Muscle of leg (tissue), 3 donors: ENCODE measurements at regions not wholly inside any gene's neighbourhood (a gene's known extent, or its start where the extent isn't known, plus 50 kb on each side); places are given as distances from the start of the nearest gene placed in this dataset.
A peak's percentile ranks its signal among the peaks of the same experiment; 100 is the strongest.

Experiments used
- DNase-seq: peaks from one replicate; pipeline ENCODE4 v3.0.0; 2013
- H3K27ac ChIP-seq: one replicate; pipeline ENCODE4 v1.5.1; 2013; ENCODE audit warnings: mild to moderate bottlenecking, low read length, control low read depth
- H3K27me3 ChIP-seq: one replicate; pipeline ENCODE4 v1.6.1; 2013; ENCODE audit warnings: low read length; ENCODE audit not compliant: control insufficient read depth, insufficient read depth
- H3K36me3 ChIP-seq: one replicate; pipeline ENCODE4 v1.6.1; 2013; ENCODE audit warnings: low read length; ENCODE audit not compliant: control insufficient read depth, insufficient read depth
- H3K4me1 ChIP-seq: one replicate; pipeline ENCODE4 v1.6.1; 2013; ENCODE audit warnings: low read length; ENCODE audit not compliant: control insufficient read depth, insufficient read depth
- H3K4me3 ChIP-seq: one replicate; pipeline ENCODE4 v1.5.1; 2013; ENCODE audit warnings: low read length, control low read depth
- H3K9me3 ChIP-seq: replicated peaks from 2 replicates; pipeline ENCODE4 v1.6.1; 2013; ENCODE audit warnings: low read depth, low read length; ENCODE audit not compliant: control insufficient read depth
- WGBS: methylation state at CpG from one replicate; pipeline ENCODE4 v1.1.5; 2013; ENCODE audit warnings: missing lambda C conversion rate; ENCODE audit not compliant: insufficient coverage; 5-methylcytosine and 5-hydroxymethylcytosine counted together

DNA sequence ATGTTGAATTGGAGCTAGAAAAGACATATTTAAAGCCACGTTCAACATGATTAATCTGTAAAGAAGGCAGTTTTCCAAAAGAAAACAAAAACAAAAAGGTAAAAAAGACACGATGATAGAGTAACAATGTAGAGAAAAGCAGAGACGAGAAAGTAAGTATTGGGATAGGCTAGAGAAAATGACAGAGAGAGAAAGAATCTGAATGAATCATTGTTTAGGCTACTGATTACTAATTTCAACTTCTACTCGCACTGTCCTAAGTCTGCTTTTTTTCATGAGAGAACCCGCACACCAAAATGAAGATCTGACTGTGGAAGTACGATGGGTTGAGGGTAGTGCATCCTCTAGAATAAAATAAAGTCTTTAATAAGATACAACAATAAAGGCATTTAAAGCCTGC, 1599.2 kb upstream of the TMEFF2 start:
- no peaks in the 10 kb centered on the region for H3K4me1 ChIP-seq
- H3K9me3 ChIP-seq, result no peaks in the 10 kb centered on the region
- H3K4me3 ChIP-seq, result no peak overlapping the region
- H3K36me3 ChIP-seq, result no peaks in the 10 kb centered on the region
- H3K27me3 ChIP-seq, result no peaks in the 10 kb centered on the region
- DNase-seq, result no peak
- WGBS, result no CpG with 5 or more reads among the region's 6 CpGs
- no peak overlapping the region for H3K27ac ChIP-seq

DNA sequence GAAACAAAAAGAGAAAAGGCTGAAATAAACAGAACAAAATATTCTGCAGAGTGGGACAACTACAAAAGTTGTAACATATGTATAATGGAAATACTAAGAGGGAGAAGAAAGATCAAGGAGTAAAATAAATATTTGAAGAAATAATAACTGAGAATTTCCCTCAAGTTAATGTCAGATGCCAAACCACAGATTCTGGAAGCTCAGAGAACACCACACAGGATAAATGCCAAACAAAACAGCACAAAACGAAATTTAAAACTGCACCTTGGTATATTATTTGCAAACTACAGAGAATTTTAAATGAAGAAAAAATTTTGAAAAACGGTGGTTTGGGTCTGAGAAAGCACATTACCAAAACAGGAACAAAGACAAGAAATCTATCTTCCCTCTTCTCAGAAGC, 1588.9 kb upstream of the TMEFF2 start:
- Histone ChIP-seq H3K4me3 (no peak overlapping the region), H3K27me3 (no peaks in the 10 kb centered on the region), H3K27ac (no peak overlapping the region), H3K4me1 (no peaks in the 10 kb centered on the region), H3K36me3 (no peaks in the 10 kb centered on the region), H3K9me3 (no peaks in the 10 kb centered on the region)
- WGBS, result no CpG with 5 or more reads among the region's 2 CpGs
- no peak for DNase-seq

DNA sequence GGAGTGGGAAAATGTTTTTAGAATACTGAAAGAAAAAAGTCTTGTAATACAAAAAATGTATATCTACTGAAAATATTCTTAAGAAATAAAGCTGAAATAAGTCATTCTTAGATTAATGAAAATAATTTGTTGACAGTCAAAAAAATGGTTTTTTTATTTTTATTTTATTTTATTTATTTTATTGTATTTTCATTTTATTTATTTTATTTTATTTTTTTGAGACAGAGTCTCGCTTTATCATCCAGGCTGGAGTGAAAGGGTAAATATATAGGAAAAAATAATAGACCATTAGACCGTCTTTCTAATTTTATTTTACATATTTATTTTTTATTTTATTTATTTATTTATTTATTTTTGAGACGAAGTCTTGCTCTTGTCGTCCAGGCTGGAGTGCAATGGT, 1583.6 kb upstream of the TMEFF2 start:
- Histone ChIP-seq H3K27me3 (no peaks in the 10 kb centered on the region), H3K9me3 (no peaks in the 10 kb centered on the region), H3K4me1 (no peaks in the 10 kb centered on the region), H3K36me3 (no peaks in the 10 kb centered on the region), H3K4me3 (no peak overlapping the region), H3K27ac (no peak overlapping the region)
- WGBS, result 90% methylated on average over 2 of the region's 4 CpGs
- no peak for DNase-seq

DNA sequence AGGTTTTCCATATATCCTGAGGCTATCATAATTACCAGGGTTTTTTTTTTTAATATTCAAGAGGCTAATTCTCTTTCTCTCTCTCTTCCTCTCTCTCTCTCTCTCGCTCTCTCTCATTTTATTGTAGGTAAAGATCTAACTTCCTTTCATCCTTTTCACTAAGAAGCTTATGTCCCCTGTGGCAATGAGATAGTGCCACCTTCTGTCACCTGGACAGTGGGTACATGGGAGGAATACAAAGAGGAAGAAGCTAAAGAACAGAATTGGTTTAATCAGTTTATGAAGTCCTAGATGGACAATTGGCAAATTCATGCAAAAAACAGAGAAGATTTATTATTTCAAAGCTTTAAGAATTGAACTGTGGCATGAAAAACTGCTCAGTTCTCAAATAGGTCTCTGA, 1582.3 kb upstream of the TMEFF2 start:
- no peaks in the 10 kb centered on the region for H3K36me3 ChIP-seq
- DNase-seq, result no peak
- no CpG with 5 or more reads among the region's 1 CpG for WGBS
- no peaks in the 10 kb centered on the region for H3K9me3 ChIP-seq
- no peak overlapping the region for H3K27ac ChIP-seq
- no peaks in the 10 kb centered on the region for H3K27me3 ChIP-seq
- H3K4me1 ChIP-seq, result no peaks in the 10 kb centered on the region
- H3K4me3 ChIP-seq, result no peak overlapping the region

DNA sequence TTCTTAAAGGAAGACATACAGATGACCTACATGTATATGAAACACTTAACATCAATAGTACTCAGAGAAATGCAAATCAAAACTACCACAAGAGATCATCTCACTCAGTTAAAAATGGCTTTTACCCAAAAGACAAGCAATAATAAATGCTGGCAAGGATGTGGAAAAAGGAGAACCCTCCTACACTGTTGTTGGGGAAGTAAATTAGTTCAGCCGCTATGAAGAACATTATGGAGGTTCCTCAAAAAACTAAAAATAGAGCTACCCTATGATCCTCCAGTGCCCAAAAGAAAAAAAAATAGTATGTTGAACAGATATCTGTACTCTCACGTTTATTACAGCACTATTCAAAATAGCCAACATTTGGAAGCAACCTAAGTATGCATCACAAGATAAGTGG, 1579.4 kb upstream of the TMEFF2 start:
- H3K36me3 ChIP-seq, result no peaks in the 10 kb centered on the region
- no CpG with 5 or more reads among the region's 2 CpGs for WGBS

DNA sequence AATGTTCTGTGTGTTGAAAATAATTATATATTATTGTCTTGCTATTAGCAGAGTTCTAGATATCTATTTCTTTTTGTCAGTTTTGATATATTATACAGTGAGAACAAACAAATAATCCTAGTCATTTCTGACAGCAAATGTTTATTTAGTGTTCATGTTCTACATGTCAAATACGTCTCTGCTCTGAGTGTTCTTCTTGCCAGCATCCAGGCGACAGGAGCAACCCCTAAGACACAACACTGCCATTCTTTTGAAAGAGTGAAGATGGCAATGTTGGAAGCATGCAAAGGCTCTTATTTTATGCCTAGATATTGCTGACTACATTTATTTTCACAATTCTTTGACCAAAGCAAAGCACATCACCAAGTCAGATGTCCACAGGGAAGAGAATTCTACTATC, 1556.6 kb upstream of the TMEFF2 start:
- no CpG with 5 or more reads among the region's 2 CpGs for WGBS
- H3K4me1 ChIP-seq, result no peaks in the 10 kb centered on the region
- no peak for DNase-seq
- H3K4me3 ChIP-seq, result no peak overlapping the region
- H3K36me3 ChIP-seq, result no peaks in the 10 kb centered on the region
- H3K27ac ChIP-seq, result no peak overlapping the region
- H3K27me3 ChIP-seq, result no peaks in the 10 kb centered on the region
- no peaks in the 10 kb centered on the region for H3K9me3 ChIP-seq

More for the DNA sequence above, 1579.4 kb upstream of the TMEFF2 start:
- no peak overlapping the region for H3K4me3 ChIP-seq
- H3K27ac ChIP-seq, result no peak overlapping the region
- H3K4me1 ChIP-seq, result no peaks in the 10 kb centered on the region
- H3K9me3 ChIP-seq, result no peaks in the 10 kb centered on the region
- no peaks in the 10 kb centered on the region for H3K27me3 ChIP-seq
- DNase-seq, result peak; percentile 9

DNA sequence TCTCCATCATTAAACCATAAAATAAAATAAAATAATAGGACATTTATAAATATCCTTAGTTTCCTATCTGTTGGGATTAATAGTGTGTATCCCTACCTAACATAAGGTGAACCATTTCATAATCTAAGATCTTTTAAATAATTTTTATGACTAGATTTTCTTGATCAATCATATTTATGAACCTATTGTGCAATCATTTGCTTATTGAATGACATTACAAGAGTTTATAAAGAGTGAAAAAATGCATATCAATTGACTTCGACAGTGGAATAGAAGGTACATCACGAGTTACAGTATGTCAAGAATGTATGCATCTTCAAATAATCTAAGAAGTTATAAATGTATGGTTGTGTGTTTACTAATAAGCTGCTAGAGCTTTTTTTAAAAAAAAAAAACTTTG, 1554.8 kb upstream of the TMEFF2 start:
- no CpG with 5 or more reads among the region's 2 CpGs for WGBS
- no peaks in the 10 kb centered on the region for H3K27me3 ChIP-seq
- no peak overlapping the region for H3K27ac ChIP-seq
- DNase-seq, result no peak
- H3K4me1 ChIP-seq, result no peaks in the 10 kb centered on the region
- H3K4me3 ChIP-seq, result no peak overlapping the region
- no peaks in the 10 kb centered on the region for H3K9me3 ChIP-seq
- no peaks in the 10 kb centered on the region for H3K36me3 ChIP-seq

DNA sequence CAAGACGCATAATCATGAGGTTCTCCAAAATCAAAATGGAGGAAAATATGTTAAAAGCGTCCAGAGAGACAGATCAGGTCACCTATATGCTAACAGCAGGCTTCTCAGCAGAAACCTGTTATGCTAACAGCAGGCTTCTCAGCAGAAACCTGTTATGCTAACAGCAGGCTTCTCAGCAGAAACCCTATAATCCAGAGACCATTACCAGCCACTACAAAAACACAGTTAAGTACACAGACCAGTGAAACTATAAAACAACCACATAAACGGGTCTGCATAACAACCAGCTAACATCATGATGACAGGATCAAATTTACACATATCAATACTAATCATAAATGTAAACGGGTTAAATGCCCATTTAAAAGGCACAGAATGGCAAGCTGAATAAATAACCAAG, 1548.4 kb upstream of the TMEFF2 start:
- Histone ChIP-seq H3K4me3 (no peak overlapping the region), H3K27me3 (no peaks in the 10 kb centered on the region), H3K9me3 (peaks cover 2% of the 10 kb centered on the region), H3K36me3 (no peaks in the 10 kb centered on the region), H3K27ac (no peak overlapping the region), H3K4me1 (no peaks in the 10 kb centered on the region)
- WGBS, result 33% methylated on average over 1 of the region's 4 CpGs
- DNase-seq, result no peak

DNA sequence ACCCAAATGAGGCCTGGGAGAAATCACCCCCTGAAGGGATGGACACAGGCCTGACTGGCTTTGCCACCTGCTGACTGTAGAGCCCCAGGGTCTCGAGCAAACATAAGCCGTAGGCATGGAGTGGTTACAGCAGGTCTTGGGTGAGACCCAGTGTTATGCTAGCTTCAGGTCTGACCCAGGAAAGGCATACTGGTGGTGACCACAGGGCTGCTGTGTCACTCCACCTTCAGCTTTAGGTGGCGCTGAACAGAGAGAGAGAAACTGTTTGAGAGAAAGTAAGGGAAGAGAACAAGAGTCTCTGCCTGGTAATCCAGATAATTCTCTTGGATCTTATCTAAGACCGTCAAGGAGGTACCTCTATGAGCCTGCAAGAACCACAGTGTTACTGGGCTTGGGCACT, 1544.2 kb upstream of the TMEFF2 start:
- H3K27me3 ChIP-seq, result no peaks in the 10 kb centered on the region
- WGBS, result 86% methylated on average over 4 of the region's 4 CpGs
- H3K4me3 ChIP-seq, result no peak overlapping the region
- H3K36me3 ChIP-seq, result no peaks in the 10 kb centered on the region
- H3K9me3 ChIP-seq, result peaks cover 2% of the 10 kb centered on the region
- H3K4me1 ChIP-seq, result no peaks in the 10 kb centered on the region
- no peak overlapping the region for H3K27ac ChIP-seq
- no peak for DNase-seq

DNA sequence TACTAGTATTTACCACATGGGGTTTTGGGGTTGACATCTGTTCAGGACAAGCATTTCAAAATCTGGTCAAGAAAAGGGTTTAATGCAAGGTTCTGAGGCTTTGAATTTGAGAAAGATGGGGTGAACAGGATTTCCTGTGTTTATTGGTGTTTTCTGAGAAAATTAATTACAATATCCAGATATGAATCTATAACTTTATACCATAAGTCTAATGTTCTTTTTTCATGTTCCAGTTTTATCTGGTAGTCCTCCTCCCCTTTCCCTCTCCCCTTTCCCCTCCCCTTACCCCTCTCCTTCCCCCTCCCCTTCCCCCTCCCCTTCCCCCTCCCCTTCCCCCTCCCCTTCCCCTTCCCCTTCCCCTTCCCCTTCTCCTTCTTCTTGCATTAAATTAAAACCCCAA, 1518.2 kb upstream of the TMEFF2 start:
- Histone ChIP-seq H3K4me3 (no peak overlapping the region), H3K9me3 (no peaks in the 10 kb centered on the region), H3K27ac (no peak overlapping the region), H3K36me3 (no peaks in the 10 kb centered on the region), H3K27me3 (no peaks in the 10 kb centered on the region), H3K4me1 (no peaks in the 10 kb centered on the region)
- DNase-seq, result no peak

DNA sequence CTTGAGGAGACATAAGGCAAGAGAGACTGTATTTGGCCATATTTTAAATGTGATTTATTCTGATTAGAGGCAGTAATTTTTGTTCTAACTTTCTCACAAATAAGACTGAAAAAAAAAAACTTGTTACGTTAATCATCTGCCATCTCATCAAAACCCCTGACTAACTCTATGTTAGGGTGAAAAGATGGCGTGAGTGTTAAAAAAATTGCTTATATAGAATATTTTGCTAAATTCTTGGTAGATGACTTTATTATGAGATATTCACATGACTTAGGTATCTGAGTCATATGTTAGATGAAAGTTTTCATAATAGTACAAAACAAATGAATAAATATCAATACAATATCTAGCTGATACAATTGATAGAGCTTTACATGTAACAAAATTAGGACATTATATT, 1508.7 kb upstream of the TMEFF2 start:
- no peak for DNase-seq
- Histone ChIP-seq H3K27me3 (no peaks in the 10 kb centered on the region), H3K9me3 (no peaks in the 10 kb centered on the region), H3K36me3 (no peaks in the 10 kb centered on the region), H3K27ac (no peak overlapping the region), H3K4me1 (no peaks in the 10 kb centered on the region), H3K4me3 (no peak overlapping the region)
- no CpG with 5 or more reads among the region's 2 CpGs for WGBS
